ENCODE measurements at regions not wholly inside any gene's neighbourhood (a gene's known extent, or its start where the extent isn't known, plus 50 kb on each side); places are given as distances from the start of the nearest gene placed in this dataset.

GRCh38 chr16:77662246-77662645 is 60.1 kb upstream of the NUDT7 start:
- no peak for DNase-seq (ENCODE audit: low spot score)

GRCh38 chr16:77663711-77664110 is 58.6 kb upstream of the NUDT7 start:
- no peak for DNase-seq (ENCODE audit: low spot score)

- no peak for DNase-seq (ENCODE audit: low spot score)
These were observed 55.5 kb upstream of the NUDT7 start for GRCh38 chr16:77666771-77667170.

- DNase-seq (ENCODE audit: low spot score): no peak
These were observed 54.1 kb upstream of the NUDT7 start for GRCh38 chr16:77668201-77668600.

- no peak for DNase-seq (ENCODE audit: low spot score)
These were observed 53.3 kb upstream of the NUDT7 start for GRCh38 chr16:77669057-77669456.
